ENCODE measurements at regions not wholly inside any gene's neighbourhood (a gene's known extent, or its start where the extent isn't known, plus 50 kb on each side); places are given as distances from the start of the nearest gene placed in this dataset.

GRCh38 chrX:39189431-39189830, 388.2 kb downstream of the MID1IP1 start:
- WGBS, 2 experiments (ENCODE audit: extremely low coverage in 2 of 2, insufficient read length in 1 of 2), result no CpG with 5 or more reads among the region's 1 CpG
- Histone ChIP-seq H3K79me1 (ENCODE audit: low read depth in 1 of 2, low read length in 2 of 2) (no peaks in the 10 kb centered on the region), H3K9ac (ENCODE audit: low read depth, low read length) (no peak overlapping the region), H2BK20ac (ENCODE audit: low read depth, low read length) (no peak overlapping the region), H2AK5ac (ENCODE audit: low read depth, low read length) (no peak overlapping the region), H2AFZ (replicated peaks; ENCODE audit: low read length, poor library complexity) (no peak overlapping the region), H4K5ac (ENCODE audit: low read depth, low read length) (no peak overlapping the region), H3K56ac (ENCODE audit: extremely low read depth, insufficient read depth, low read length) (no peak overlapping the region), H3K23ac (ENCODE audit: low read depth, low read length) (no peak overlapping the region), H3K4ac (ENCODE audit: low read depth, low read length) (no peak overlapping the region), H3K9me1 (ENCODE audit: insufficient read depth, low read length) (no peaks in the 10 kb centered on the region), H3K18ac (ENCODE audit: low read depth, low read length) (no peak overlapping the region), H3K4me2 (ENCODE audit: low read depth, low read length) (no peak overlapping the region), H3K36me3 (ENCODE audit: control insufficient read depth, insufficient read depth, low read length) (no peaks in the 10 kb centered on the region), H3K27me3 (ENCODE audit: control insufficient read depth, insufficient read depth, low read length) (peaks cover 7% of the 10 kb centered on the region), H2BK5ac (ENCODE audit: low read depth, low read length, poor library complexity, severe bottlenecking) (no peak overlapping the region), H2AK9ac (replicated peaks; ENCODE audit: low read depth, low read length, poor library complexity) (no peak overlapping the region), H2BK120ac (ENCODE audit: low read depth, low read length) (no peak overlapping the region), H3K4me1 (ENCODE audit: control insufficient read depth, insufficient read depth, low read length) (no peaks in the 10 kb centered on the region), H4K20me1 (ENCODE audit: insufficient read depth, low read length) (no peaks in the 10 kb centered on the region), H3K9me3 (ENCODE audit: control insufficient read depth, insufficient read depth, low read length) (peaks cover 2% of the 10 kb centered on the region; the same call in 1 of the 2 replicates), H3K27ac (ENCODE audit: insufficient read depth, low read length) (no peak overlapping the region), H3K14ac (replicated peaks; ENCODE audit: low read depth, low read length) (no peak overlapping the region), H4K8ac (ENCODE audit: low read depth in 2 of 2, low read length in 2 of 2) (no peak overlapping the region), H2BK15ac (ENCODE audit: low read depth, low read length) (no peak overlapping the region), H3K4me3 (ENCODE audit: insufficient read depth, low read depth, low read length) (no peak overlapping the region), H4K91ac (ENCODE audit: insufficient read depth, low read depth, low read length) (no peak overlapping the region)
- no peak for DNase-seq
- ChIA-PET POLR2A (ENCODE audit: unreplicated experiment) (no interaction called here), CTCF (no interaction called here)
- in situ Hi-C loops (cut with MboI; ENCODE audit: low sequenced_read_pairs) (no loop called here), intact Hi-C loops (cut with micrococcal nuclease) (no loop called here), dilution Hi-C loops (cut with HindIII; ENCODE audit: low sequenced_read_pairs, unreplicated experiment) (no loop called here)
- no TSS peak for BruUV-seq (replicated peaks)
- no peak for ATAC-seq (ENCODE audit: low read depth)
- no peak for TF ChIP-seq SMC3 (IDR thresholded peaks at IDR 0.05; ENCODE audit: low read depth, low read length)
- no peak for TF ChIP-seq RCOR1 (IDR thresholded peaks at IDR 0.05; ENCODE audit: insufficient replicate concordance, low read length)
- TF ChIP-seq MAFK (IDR thresholded peaks at IDR 0.05; ENCODE audit: low read depth, low read length), result no peak
- TF ChIP-seq BHLHE40 (IDR thresholded peaks at IDR 0.05; ENCODE audit: low read depth, low read length), result no peak
- TF ChIP-seq CTCF (conservative IDR thresholded peaks at IDR 0.05; ENCODE audit: low read depth, low read length), result no peak
- TF ChIP-seq NFE2L2 (IDR thresholded peaks at IDR 0.05; ENCODE audit: low read depth, low read length), result no peak
- no peak for TF ChIP-seq MXI1 (IDR thresholded peaks at IDR 0.05; ENCODE audit: borderline replicate concordance, low read depth, low read length)
- no peak for TF ChIP-seq RFX5 (IDR thresholded peaks at IDR 0.05; ENCODE audit: low read depth, low read length)
- no peak for TF ChIP-seq RAD21 (IDR thresholded peaks at IDR 0.05; ENCODE audit: low read length)

Data from IMR-90 (cell line).